IMR-90 (cell line): ENCODE measurements at regions not wholly inside any gene's neighbourhood (a gene's known extent, or its start where the extent isn't known, plus 50 kb on each side); places are given as distances from the start of the nearest gene placed in this dataset.

Source experiments
- ATAC-seq: fragments of 200-7000 bp; cut with Tn5 transposase; 2 replicates; pipeline ENCODE4 v1.9.1; 2020; ENCODE audit warnings: low read depth, mild to moderate bottlenecking, moderate library complexity
- BruUV-seq: library from RNA; stranded (reverse); fragments of 400-500 nt; replicated peaks from 2 replicates; lab custom pipeline; 2021; lab: Mats Ljungman, UMichigan
- CTCF ChIA-PET: fragments of 300-600 bp; formaldehyde crosslinking; extraction: SDS; loops from one replicate; lab custom pipeline; 2021; ENCODE audit warnings: antibody characterized with exemption; lab: Yijun Ruan, JAX
- POLR2A ChIA-PET: fragments of 300-600 bp; sonication (Branson Sonifier 250); formaldehyde crosslinking; loops from one replicate; lab custom pipeline; 2022; ENCODE audit warnings: antibody characterized with exemption; ENCODE audit not compliant: unreplicated experiment; lab: Charles Lee
- DNase-seq: peaks from one replicate; pipeline ENCODE4 v3.0.0; 2013
- H2AFZ ChIP-seq: replicated peaks from 2 replicates; pipeline ENCODE3; 2013; ENCODE audit warnings: low read length, mild to moderate bottlenecking; ENCODE audit not compliant: poor library complexity
- H2AK5ac ChIP-seq: 2 replicates; pipeline ENCODE4 v1.6.1; 2013; ENCODE audit warnings: low read depth, low read length, inconsistent platforms
- H2AK9ac ChIP-seq: replicated peaks from 2 replicates; pipeline ENCODE3; 2013; ENCODE audit warnings: mild to moderate bottlenecking, low read depth, low read length, moderate library complexity; ENCODE audit not compliant: poor library complexity
- H2BK120ac ChIP-seq: 2 replicates; pipeline ENCODE4 v1.6.1; 2013; ENCODE audit warnings: low read depth, low read length, inconsistent platforms
- H2BK15ac ChIP-seq: 3 replicates; pipeline ENCODE4 v1.6.1; 2013; ENCODE audit warnings: low read depth, low read length, inconsistent platforms
- H2BK20ac ChIP-seq: 2 replicates; pipeline ENCODE4 v1.6.1; 2013; ENCODE audit warnings: low read depth, mild to moderate bottlenecking, inconsistent platforms, low read length, moderate library complexity
- H2BK5ac ChIP-seq: 2 replicates; pipeline ENCODE4 v1.6.1; 2013; ENCODE audit warnings: mild to moderate bottlenecking, low read depth, low read length, inconsistent platforms; ENCODE audit not compliant: poor library complexity, severe bottlenecking
- H3K14ac ChIP-seq: replicated peaks from 2 replicates; pipeline ENCODE4 v1.6.1; 2013; ENCODE audit warnings: low read depth, low read length, inconsistent platforms
- H3K18ac ChIP-seq: 2 replicates; pipeline ENCODE4 v1.6.1; 2013; ENCODE audit warnings: low read depth, low read length, control low read depth
- H3K23ac ChIP-seq: 2 replicates; pipeline ENCODE4 v1.6.1; 2013; ENCODE audit warnings: low read depth, low read length, inconsistent platforms
- H3K27ac ChIP-seq: 2 replicates; pipeline ENCODE4 v1.5.1; 2013; ENCODE audit warnings: mild to moderate bottlenecking, control low read depth, low read length; ENCODE audit not compliant: insufficient read depth
- H3K27me3 ChIP-seq: 2 replicates; pipeline ENCODE4 v1.6.1; 2013; ENCODE audit warnings: low read length; ENCODE audit not compliant: control insufficient read depth, insufficient read depth
- H3K36me3 ChIP-seq: 2 replicates; pipeline ENCODE4 v1.6.1; 2013; ENCODE audit warnings: low read length, mixed read lengths; ENCODE audit not compliant: control insufficient read depth, insufficient read depth
- H3K4ac ChIP-seq: 2 replicates; pipeline ENCODE4 v1.6.1; 2013; ENCODE audit warnings: low read depth, low read length, inconsistent platforms
- H3K4me1 ChIP-seq: 2 replicates; pipeline ENCODE4 v1.6.1; 2013; ENCODE audit warnings: low read length, mixed read lengths; ENCODE audit not compliant: control insufficient read depth, insufficient read depth
- H3K4me2 ChIP-seq: 2 replicates; pipeline ENCODE4 v1.6.1; 2013; ENCODE audit warnings: low read depth, mild to moderate bottlenecking, control low read depth, low read length, moderate library complexity
- H3K4me3 ChIP-seq: 2 replicates; pipeline ENCODE4 v1.5.1; 2013; ENCODE audit warnings: low read depth, mild to moderate bottlenecking, control low read depth, low read length, moderate library complexity; ENCODE audit not compliant: insufficient read depth
- H3K56ac ChIP-seq: 2 replicates; pipeline ENCODE4 v1.6.1; 2013; ENCODE audit warnings: low read length, inconsistent platforms; ENCODE audit not compliant: insufficient read depth; ENCODE audit errors: extremely low read depth
- H3K79me1 ChIP-seq, 2 experiments: 2 replicates each; pipeline ENCODE4 v1.6.1; 2013; ENCODE audit warnings: low read length in 2 of 2, inconsistent platforms in 1 of 2, low read depth in 1 of 2
- H3K9ac ChIP-seq: 2 replicates; pipeline ENCODE4 v1.6.1; 2013; ENCODE audit warnings: low read depth, low read length, control low read depth
- H3K9me1 ChIP-seq: 2 replicates; pipeline ENCODE4 v1.6.1; 2013; ENCODE audit warnings: low read length, inconsistent platforms; ENCODE audit not compliant: insufficient read depth
- H3K9me3 ChIP-seq: 2 replicates; pipeline ENCODE4 v1.6.1; 2013; ENCODE audit warnings: low read length; ENCODE audit not compliant: control insufficient read depth, insufficient read depth
- H4K20me1 ChIP-seq: 2 replicates; pipeline ENCODE4 v1.6.1; 2013; ENCODE audit warnings: low read length, inconsistent platforms; ENCODE audit not compliant: insufficient read depth
- H4K5ac ChIP-seq: 2 replicates; pipeline ENCODE4 v1.6.1; 2013; ENCODE audit warnings: mild to moderate bottlenecking, low read depth, low read length, control low read depth
- H4K8ac ChIP-seq, 2 experiments: 2 replicates each; pipeline ENCODE4 v1.6.1; 2013; ENCODE audit warnings: low read depth in 2 of 2, low read length in 2 of 2, control low read depth in 1 of 2, inconsistent platforms in 1 of 2
- H4K91ac ChIP-seq: 2 replicates; pipeline ENCODE4 v1.6.1; 2013; ENCODE audit warnings: low read depth, low read length, inconsistent platforms; ENCODE audit not compliant: insufficient read depth
- BHLHE40 ChIP-seq: fragments of 150-350 bp; IDR thresholded peaks from 2 replicates; pipeline ENCODE4 v1.6.1; 2016; ENCODE audit warnings: mild to moderate bottlenecking, low read depth, low read length
- CEBPB ChIP-seq: IDR thresholded peaks from 2 replicates; pipeline ENCODE4 v1.6.1; 2012; ENCODE audit warnings: low read depth, low read length, improper control_type of control experiment
- CHD1 ChIP-seq: IDR thresholded peaks from 2 replicates; pipeline ENCODE4 v1.6.1; 2012; ENCODE audit warnings: low read depth, low read length, improper control_type of control experiment
- CTCF ChIP-seq: conservative IDR thresholded peaks from 2 replicates; pipeline ENCODE4 v1.5.1; 2012; ENCODE audit warnings: mild to moderate bottlenecking, low read depth, low read length, improper control_type of control experiment
- ELK1 ChIP-seq: fragments of 150-350 bp; IDR thresholded peaks from 2 replicates; pipeline ENCODE4 v1.6.1; 2016; ENCODE audit warnings: low read depth, mild to moderate bottlenecking, low read length, moderate library complexity, borderline replicate concordance
- FOS ChIP-seq: fragments of 150-350 bp; IDR thresholded peaks from 2 replicates; pipeline ENCODE4 v1.6.1; 2016; ENCODE audit warnings: low read depth, low read length
- MAFK ChIP-seq: IDR thresholded peaks from 2 replicates; pipeline ENCODE4 v1.6.1; 2012; ENCODE audit warnings: low read depth, low read length, improper control_type of control experiment
- MAZ ChIP-seq: IDR thresholded peaks from 2 replicates; pipeline ENCODE4 v1.6.1; 2012; ENCODE audit warnings: low read depth, mild to moderate bottlenecking, low read length, improper control_type of control experiment, moderate library complexity, borderline replicate concordance
- MXI1 ChIP-seq: IDR thresholded peaks from 2 replicates; pipeline ENCODE4 v1.6.1; 2012; ENCODE audit warnings: low read depth, mild to moderate bottlenecking, low read length, moderate library complexity, borderline replicate concordance
- NFE2L2 ChIP-seq: fragments of 150-350 bp; IDR thresholded peaks from 2 replicates; pipeline ENCODE4 v1.6.1; 2016; ENCODE audit warnings: low read depth, mild to moderate bottlenecking, low read length
- POLR2A ChIP-seq: IDR thresholded peaks from 2 replicates; pipeline ENCODE4 v1.6.1; 2012; ENCODE audit warnings: mild to moderate bottlenecking, low read depth, low read length
- RAD21 ChIP-seq: IDR thresholded peaks from 2 replicates; pipeline ENCODE4 v1.6.1; 2012; ENCODE audit warnings: low read length, improper control_type of control experiment
- RCOR1 ChIP-seq: IDR thresholded peaks from 2 replicates; pipeline ENCODE4 v1.6.1; 2012; ENCODE audit warnings: mild to moderate bottlenecking, low read length, improper control_type of control experiment; ENCODE audit not compliant: insufficient replicate concordance
- RFX5 ChIP-seq: IDR thresholded peaks from 2 replicates; pipeline ENCODE4 v1.8.0; 2012; ENCODE audit warnings: low read depth, mild to moderate bottlenecking, low read length, moderate library complexity
- SMC3 ChIP-seq: fragments of 150-350 bp; IDR thresholded peaks from 2 replicates; pipeline ENCODE4 v1.6.1; 2016; ENCODE audit warnings: low read depth, mild to moderate bottlenecking, antibody characterized with exemption, low read length, moderate library complexity
- USF2 ChIP-seq: fragments of 150-350 bp; IDR thresholded peaks from 2 replicates; pipeline ENCODE4 v1.6.1; 2017; ENCODE audit warnings: mild to moderate bottlenecking, antibody characterized with exemption, low read length, low read depth
- WGBS, 2 experiments: methylation state at CpG; one replicate each; pipeline versions ENCODE4 v1.1.5 to v1.1.7; 2013; ENCODE audit warnings: missing lambda C conversion rate in 2 of 2; ENCODE audit not compliant: insufficient read length in 1 of 2; ENCODE audit errors: extremely low coverage in 2 of 2; 5-methylcytosine and 5-hydroxymethylcytosine counted together
- dilution Hi-C: fragments of 300-500 bp; cut with HindIII; formaldehyde crosslinking; loops from one replicate; pipeline ENCODE4 v1.14.3; 2018; ENCODE audit warnings: low sequenced_read_pairs; ENCODE audit not compliant: unreplicated experiment
- in situ Hi-C: fragments of 300-500 bp; cut with MboI; formaldehyde crosslinking; loops from 3 replicates; pipeline ENCODE4 v1.14.3; 2019; ENCODE audit warnings: low sequenced_read_pairs, inconsistent platforms, mixed read lengths
- intact Hi-C: fragments of 100-400 bp; cut with micrococcal nuclease; formaldehyde crosslinking; loops from 2 replicates; pipeline ENCODE4 v1.10.0; 2022

GRCh38 chr17:51479303-51479702, 219.0 kb downstream of the UTP18 start:
- no peaks in the 10 kb centered on the region for H3K4me1 ChIP-seq
- no peak overlapping the region for H2AFZ ChIP-seq
- H3K23ac ChIP-seq, result no peak overlapping the region
- no peak overlapping the region for H4K8ac ChIP-seq
- ATAC-seq (no peak), DNase-seq (no peak)
- H3K79me1 ChIP-seq, result no peaks in the 10 kb centered on the region
- no peak overlapping the region for H4K5ac ChIP-seq
- no peak overlapping the region for H4K91ac ChIP-seq
- no peak overlapping the region for H2BK15ac ChIP-seq
- no peak overlapping the region for H2BK120ac ChIP-seq
- H2BK5ac ChIP-seq, result no peak overlapping the region
- H3K56ac ChIP-seq, result no peak overlapping the region
- H3K4me3 ChIP-seq, result no peak overlapping the region
- dilution Hi-C loops, result no loop called here
- H3K9me1 ChIP-seq, result no peaks in the 10 kb centered on the region
- 90% methylated on average over 2 of the region's 4 CpGs; no CpG with 5 or more reads in 1 of the 2 experiments for WGBS, 2 experiments
- no peak overlapping the region for H2AK9ac ChIP-seq
- H3K27ac ChIP-seq, result no peak overlapping the region
- CTCF ChIA-PET, result no interaction called here
- H3K27me3 ChIP-seq, result no peaks in the 10 kb centered on the region
- no peak overlapping the region for H3K14ac ChIP-seq
- POLR2A ChIA-PET, result no interaction called here
- in situ Hi-C loops, result no loop called here
- no peak overlapping the region for H3K18ac ChIP-seq
- no peak overlapping the region for H3K4me2 ChIP-seq
- intact Hi-C loops, result no loop called here
- no peak overlapping the region for H2BK20ac ChIP-seq
- no peaks in the 10 kb centered on the region; the same call in 1 of the 2 replicates for H3K9me3 ChIP-seq
- no peak overlapping the region for H2AK5ac ChIP-seq
- H3K4ac ChIP-seq, result no peak overlapping the region
- H3K9ac ChIP-seq, result no peak overlapping the region
- H4K20me1 ChIP-seq, result no peaks in the 10 kb centered on the region
- TF ChIP-seq RFX5 (no peak), FOS (no peak), MAZ (no peak), CTCF (no peak), NFE2L2 (no peak), MXI1 (no peak), CHD1 (no peak), POLR2A (no peak), SMC3 (no peak), USF2 (no peak), BHLHE40 (no peak), ELK1 (no peak), RAD21 (no peak), RCOR1 (no peak), MAFK (no peak), CEBPB (no peak)
- no TSS peak for BruUV-seq
- H3K36me3 ChIP-seq, result no peaks in the 10 kb centered on the region
